COLO668 (cell line): ENCODE measurements at regions not wholly inside any gene's neighbourhood (a gene's known extent, or its start where the extent isn't known, plus 50 kb on each side); places are given as distances from the start of the nearest gene placed in this dataset.

Experiments
- DNase-seq: peaks from one replicate; lab custom pipeline; 2025; ENCODE audit not compliant: unreplicated experiment; lab: John Stamatoyannopoulos, UW

GRCh38 chr3:102104033-102104432, 254.7 kb downstream of the NFKBIZ start:
- DNase-seq, result no peak

- no peak for DNase-seq
Observed at GRCh38 chr3:102105193-102105592, 255.9 kb downstream of the NFKBIZ start.

GRCh38 chr3:102106416-102107097, 257.2 kb downstream of the NFKBIZ start:
- no peak for DNase-seq

GRCh38 chr3:102112704-102113230, 263.5 kb downstream of the NFKBIZ start:
- DNase-seq, result no peak

GRCh38 chr3:102113421-102114041, 264.2 kb downstream of the NFKBIZ start:
- DNase-seq, result no peak

GRCh38 chr3:102114264-102114979, 265.1 kb downstream of the NFKBIZ start:
- no peak for DNase-seq

- DNase-seq, result no peak
Observed at GRCh38 chr3:102122527-102122926, 273.2 kb downstream of the NFKBIZ start.

GRCh38 chr3:102123590-102124190, 274.4 kb downstream of the NFKBIZ start:
- DNase-seq, result no peak

GRCh38 chr3:102124282-102124681, 275.0 kb downstream of the NFKBIZ start:
- DNase-seq, result no peak

- DNase-seq, result no peak
Observed at GRCh38 chr3:102124704-102125103, 275.4 kb downstream of the NFKBIZ start.

GRCh38 chr3:102125197-102125993, 276.1 kb downstream of the NFKBIZ start:
- no peak for DNase-seq

- no peak for DNase-seq
Observed at GRCh38 chr3:102125994-102126368, 276.7 kb downstream of the NFKBIZ start.

GRCh38 chr3:102129760-102130608, 280.7 kb downstream of the NFKBIZ start:
- DNase-seq, result no peak

GRCh38 chr3:102132370-102132769, 283.1 kb downstream of the NFKBIZ start:
- no peak for DNase-seq

GRCh38 chr3:102133376-102133775, 284.1 kb downstream of the NFKBIZ start:
- DNase-seq, result no peak

GRCh38 chr3:102135316-102135715, 286.0 kb downstream of the NFKBIZ start:
- DNase-seq, result no peak

- no peak for DNase-seq
Observed at GRCh38 chr3:102136183-102136582, 286.9 kb downstream of the NFKBIZ start.

GRCh38 chr3:102140116-102140515, 290.8 kb downstream of the NFKBIZ start:
- no peak for DNase-seq

GRCh38 chr3:102141096-102141927, 292.0 kb downstream of the NFKBIZ start:
- DNase-seq, result no peak
